ENCODE measurements at regions not wholly inside any gene's neighbourhood (a gene's known extent, or its start where the extent isn't known, plus 50 kb on each side); places are given as distances from the start of the nearest gene placed in this dataset.

DNA sequence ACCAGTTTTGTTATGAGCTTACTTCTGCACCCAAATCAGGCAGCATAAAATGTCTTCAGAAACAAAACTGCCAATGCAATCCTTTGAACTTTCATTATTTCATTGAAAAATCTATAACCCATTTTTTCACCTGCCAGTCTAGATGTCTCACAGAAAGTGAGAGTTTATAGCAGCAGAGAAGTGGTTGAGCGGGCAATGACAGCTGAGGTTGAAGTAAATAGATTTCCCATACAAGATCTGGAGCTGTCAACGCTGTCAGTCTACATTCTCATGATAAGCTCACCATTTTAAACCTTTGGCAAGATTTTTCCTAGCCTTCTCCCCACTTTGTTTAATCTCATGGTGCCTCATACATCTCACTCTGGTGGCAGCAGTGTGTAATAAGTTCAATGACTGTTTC is 1144.9 kb upstream of the PCDH9 start:
- H3K9ac ChIP-seq (ENCODE audit: low read length): no peak overlapping the region
- no peaks in the 10 kb centered on the region for H3K36me3 ChIP-seq (ENCODE audit: low read depth, low read length)
- H3K4me2 ChIP-seq (ENCODE audit: low read length): no peak overlapping the region
- H3K4me1 ChIP-seq (ENCODE audit: insufficient read depth, low read length): peaks cover 4% of the 10 kb centered on the region; the same call in 1 of the 2 replicates
- H3K27me3 ChIP-seq (ENCODE audit: low read length): no peaks in the 10 kb centered on the region
- H3K79me2 ChIP-seq (ENCODE audit: low read length): no peaks in the 10 kb centered on the region
- H3K9me3 ChIP-seq (ENCODE audit: low read length): no peaks in the 10 kb centered on the region
- no peak overlapping the region for H2AFZ ChIP-seq (ENCODE audit: low read length)
- H3K4me3 ChIP-seq (ENCODE audit: low read length): no peak overlapping the region
- BruUV-seq (replicated peaks): no TSS peak
- H3K27ac ChIP-seq (ENCODE audit: low read length): no peak overlapping the region
- no peaks in the 10 kb centered on the region for H4K20me1 ChIP-seq (ENCODE audit: low read length)
- ChIA-PET POLR2A (ENCODE audit: unreplicated experiment) (no interaction called here), CTCF (no interaction called here)
- intact Hi-C loops (cut with micrococcal nuclease): no loop called here
- DNase-seq: no peak
- no peaks in the 10 kb centered on the region for H3K9me2 ChIP-seq (replicated peaks; ENCODE audit: low read length)
- ATAC-seq: no peak
- TF ChIP-seq EZH2phosphoT487 (IDR thresholded peaks at IDR 0.05; ENCODE audit: borderline replicate concordance, low read length): no peak
- no peak for TF ChIP-seq CTCF (conservative IDR thresholded peaks at IDR 0.05; ENCODE audit: low read depth, low read length)
- TF ChIP-seq EZH2 (IDR thresholded peaks at IDR 0.05; ENCODE audit: low read length, unreplicated experiment): no peak
- no peaks in the 10 kb centered on the region for H3F3A ChIP-seq (ENCODE audit: low read length, unreplicated experiment)

DNA sequence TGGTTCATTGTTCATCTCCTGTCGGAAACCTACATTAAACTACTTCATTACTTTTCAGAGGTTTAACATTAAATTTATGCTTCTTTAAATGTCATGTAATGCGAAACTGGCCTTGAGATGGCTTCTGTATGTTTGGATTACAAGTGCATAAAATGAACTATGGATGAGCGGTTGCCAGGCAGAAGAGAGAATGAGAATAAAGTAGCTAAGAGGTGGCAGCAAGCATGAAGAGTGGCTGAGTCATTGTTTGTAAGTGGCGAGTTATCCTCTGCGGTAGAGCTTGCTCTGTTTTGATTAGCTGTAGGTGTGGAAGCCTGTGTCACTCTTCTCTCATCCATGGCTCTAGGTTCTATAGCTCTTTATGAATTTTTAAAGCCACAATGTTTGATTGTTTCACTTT is 1139.6 kb upstream of the PCDH9 start:
- peak overlapping the region; percentile 63 for H3K4me2 ChIP-seq (ENCODE audit: low read length)
- 0 out of 2 replicates have a peak overlapping the region, but pooled peaks have one; percentile 3 for H3K9ac ChIP-seq (ENCODE audit: low read length)
- no peaks in the 10 kb centered on the region for H3K9me3 ChIP-seq (ENCODE audit: low read length)
- H3K4me3 ChIP-seq (ENCODE audit: low read length): no peak overlapping the region
- DNase-seq: peak; percentile 68
- no peaks in the 10 kb centered on the region for H3K9me2 ChIP-seq (replicated peaks; ENCODE audit: low read length)
- H3F3A ChIP-seq (ENCODE audit: low read length, unreplicated experiment): no peaks in the 10 kb centered on the region
- intact Hi-C loops (cut with micrococcal nuclease): loop anchor here (1.0 to 2.0 kb wide), 2 partner anchors 11 to 71 kb away; no protein-coding TSS in a partner anchor
- peaks cover 22% of the 10 kb centered on the region; the same call in 1 of the 2 replicates for H3K4me1 ChIP-seq (ENCODE audit: insufficient read depth, low read length)
- no peak overlapping the region for H2AFZ ChIP-seq (ENCODE audit: low read length)
- H3K27ac ChIP-seq (ENCODE audit: low read length): peak overlapping the region; percentile 73
- no peaks in the 10 kb centered on the region for H3K27me3 ChIP-seq (ENCODE audit: low read length)
- ChIA-PET POLR2A (ENCODE audit: unreplicated experiment) (no interaction called here), CTCF (no interaction called here)
- H3K36me3 ChIP-seq (ENCODE audit: low read depth, low read length): no peaks in the 10 kb centered on the region
- peak; percentile 99 for ATAC-seq
- TF ChIP-seq EZH2 (IDR thresholded peaks at IDR 0.05; ENCODE audit: low read length, unreplicated experiment) (no peak), CTCF (conservative IDR thresholded peaks at IDR 0.05; ENCODE audit: low read depth, low read length) (no peak), EZH2phosphoT487 (IDR thresholded peaks at IDR 0.05; ENCODE audit: borderline replicate concordance, low read length) (no peak)
- no peaks in the 10 kb centered on the region for H3K79me2 ChIP-seq (ENCODE audit: low read length)
- no TSS peak for BruUV-seq (replicated peaks)
- no peaks in the 10 kb centered on the region for H4K20me1 ChIP-seq (ENCODE audit: low read length)

- H3K79me2 ChIP-seq (ENCODE audit: low read length): no peaks in the 10 kb centered on the region
- no peaks in the 10 kb centered on the region for H3K9me3 ChIP-seq (ENCODE audit: low read length)
- POLR2A ChIA-PET (ENCODE audit: unreplicated experiment): no interaction called here
- no peaks in the 10 kb centered on the region for H3F3A ChIP-seq (ENCODE audit: low read length, unreplicated experiment)
- DNase-seq: peak; percentile 18
- no peaks in the 10 kb centered on the region for H3K36me3 ChIP-seq (ENCODE audit: low read depth, low read length)
- H4K20me1 ChIP-seq (ENCODE audit: low read length): no peaks in the 10 kb centered on the region
- no peak for TF ChIP-seq CTCF (conservative IDR thresholded peaks at IDR 0.05; ENCODE audit: low read depth, low read length)
- no peak for TF ChIP-seq EZH2 (IDR thresholded peaks at IDR 0.05; ENCODE audit: low read length, unreplicated experiment)
- TF ChIP-seq EZH2phosphoT487 (IDR thresholded peaks at IDR 0.05; ENCODE audit: borderline replicate concordance, low read length): no peak
- CTCF ChIA-PET: no interaction called here
- no peak overlapping the region for H2AFZ ChIP-seq (ENCODE audit: low read length)
- H3K27me3 ChIP-seq (ENCODE audit: low read length): no peaks in the 10 kb centered on the region
- H3K9me2 ChIP-seq (replicated peaks; ENCODE audit: low read length): no peaks in the 10 kb centered on the region
- peak; percentile 36 for ATAC-seq
- H3K9ac ChIP-seq (ENCODE audit: low read length): no peak overlapping the region
- H3K4me2 ChIP-seq (ENCODE audit: low read length): 0 out of 2 replicates have a peak overlapping the region, but pooled peaks have one; percentile 39
- intact Hi-C loops (cut with micrococcal nuclease): loop anchor here (1.0 to 2.0 kb wide), 2 partner anchors 11 to 72 kb away; no protein-coding TSS in a partner anchor
- no peak overlapping the region for H3K4me3 ChIP-seq (ENCODE audit: low read length)
- H3K4me1 ChIP-seq (ENCODE audit: insufficient read depth, low read length): peaks cover 22% of the 10 kb centered on the region; the same call in 1 of the 2 replicates
- H3K27ac ChIP-seq (ENCODE audit: low read length): peak overlapping the region; percentile 73; the same call in 1 of the 2 replicates
- BruUV-seq (replicated peaks): no TSS peak
Observed at GRCh38 chr13:68368922-68369321, 1138.8 kb upstream of the PCDH9 start.

Data from PC-3 (cell line).